ENCODE measurements at regions not wholly inside any gene's neighbourhood (a gene's known extent, or its start where the extent isn't known, plus 50 kb on each side); places are given as distances from the start of the nearest gene placed in this dataset.

- Mint-ChIP-seq H3K27me3 (peaks cover 1% of the 10 kb centered on the region), H3K27ac (no peak overlapping the region), H3K36me3 (peaks cover 2% of the 10 kb centered on the region), H3K4me1 (ENCODE audit: low read depth) (no peaks in the 10 kb centered on the region), H3K4me3 (no peak overlapping the region), H3K9me3 (ENCODE audit: low read depth) (no peaks in the 10 kb centered on the region)
These were observed 148.8 kb upstream of the SGO1 start for GRCh38 chr3:20334842-20335241.

DNA sequence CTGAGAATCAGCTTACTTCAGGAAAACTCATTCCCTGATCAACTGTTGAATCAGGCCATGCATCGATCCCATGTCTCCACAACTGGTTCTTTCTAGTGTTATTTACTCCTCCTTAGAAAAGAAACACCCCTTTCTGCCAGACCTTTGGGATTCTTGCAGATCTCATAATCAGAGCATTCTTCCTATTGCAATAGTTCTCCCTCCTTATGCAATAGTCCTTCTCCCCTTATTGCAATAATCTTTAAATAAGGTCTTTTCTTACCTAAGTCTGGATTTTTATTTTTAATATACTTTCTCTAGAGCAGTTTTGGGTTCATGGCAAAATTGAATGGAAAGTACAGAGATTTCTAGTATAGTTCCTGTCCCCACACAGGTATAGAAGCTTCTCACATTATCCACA, 141.9 kb upstream of the SGO1 start:
- Mint-ChIP-seq H3K4me1 (ENCODE audit: low read depth) (no peaks in the 10 kb centered on the region), H3K27ac (no peak overlapping the region), H3K36me3 (peaks cover 2% of the 10 kb centered on the region), H3K4me3 (no peak overlapping the region), H3K9me3 (ENCODE audit: low read depth) (no peaks in the 10 kb centered on the region), H3K27me3 (peaks cover 1% of the 10 kb centered on the region)

- Mint-ChIP-seq H3K36me3 (no peaks in the 10 kb centered on the region), H3K27ac (no peak overlapping the region), H3K9me3 (ENCODE audit: low read depth) (no peaks in the 10 kb centered on the region), H3K4me3 (no peak overlapping the region), H3K4me1 (ENCODE audit: low read depth) (no peaks in the 10 kb centered on the region), H3K27me3 (peaks cover 1% of the 10 kb centered on the region)
These were observed 140.5 kb upstream of the SGO1 start for GRCh38 chr3:20326541-20326940.

- H3K27ac Mint-ChIP-seq: no peak overlapping the region
These were observed 139.6 kb upstream of the SGO1 start for GRCh38 chr3:20325563-20325962.

GRCh38 chr3:20324664-20325478, 138.9 kb upstream of the SGO1 start:
- H3K27ac Mint-ChIP-seq: no peak overlapping the region
- no peaks in the 10 kb centered on the region for H3K4me1 Mint-ChIP-seq (ENCODE audit: low read depth)
- H3K27me3 Mint-ChIP-seq: no peaks in the 10 kb centered on the region
- no peak overlapping the region for H3K4me3 Mint-ChIP-seq
- no peaks in the 10 kb centered on the region for H3K36me3 Mint-ChIP-seq
- H3K9me3 Mint-ChIP-seq (ENCODE audit: low read depth): no peaks in the 10 kb centered on the region

More at GRCh38 chr3:20325563-20325962, 139.6 kb upstream of the SGO1 start:
- H3K9me3 Mint-ChIP-seq (ENCODE audit: low read depth): no peaks in the 10 kb centered on the region
- H3K27me3 Mint-ChIP-seq: no peaks in the 10 kb centered on the region
- no peaks in the 10 kb centered on the region for H3K4me1 Mint-ChIP-seq (ENCODE audit: low read depth)
- no peak overlapping the region for H3K4me3 Mint-ChIP-seq
- no peaks in the 10 kb centered on the region for H3K36me3 Mint-ChIP-seq

- no peaks in the 10 kb centered on the region for H3K9me3 Mint-ChIP-seq (ENCODE audit: low read depth)
- H3K4me1 Mint-ChIP-seq (ENCODE audit: low read depth): no peaks in the 10 kb centered on the region
- no peaks in the 10 kb centered on the region for H3K36me3 Mint-ChIP-seq
- no peak overlapping the region for H3K27ac Mint-ChIP-seq
- H3K4me3 Mint-ChIP-seq: no peak overlapping the region
- H3K27me3 Mint-ChIP-seq: no peaks in the 10 kb centered on the region
These were observed 137.4 kb upstream of the SGO1 start for GRCh38 chr3:20323307-20323927.

DNA sequence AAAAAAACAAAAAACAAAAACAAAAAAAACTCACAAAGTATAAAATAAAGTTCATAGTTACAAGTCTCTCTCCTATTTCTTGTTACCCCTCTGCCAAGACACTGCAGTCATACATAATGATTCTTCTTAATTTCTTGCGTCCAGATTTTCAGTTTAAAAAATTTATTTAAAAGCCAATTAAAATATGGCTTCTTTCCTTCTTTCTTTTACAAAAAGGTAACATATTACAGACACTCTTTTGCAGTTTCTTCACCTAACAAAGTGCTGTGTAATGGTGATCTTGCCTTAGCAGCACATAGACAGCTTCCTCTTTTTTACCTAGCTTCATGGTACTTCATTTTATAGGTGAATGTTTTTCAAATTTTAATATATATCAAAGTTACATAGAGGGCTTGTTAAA, 136.1 kb upstream of the SGO1 start:
- Mint-ChIP-seq H3K4me1 (ENCODE audit: low read depth) (no peaks in the 10 kb centered on the region), H3K36me3 (no peaks in the 10 kb centered on the region), H3K27ac (no peak overlapping the region), H3K4me3 (no peak overlapping the region), H3K9me3 (ENCODE audit: low read depth) (no peaks in the 10 kb centered on the region), H3K27me3 (no peaks in the 10 kb centered on the region)

GRCh38 chr3:20321391-20322047, 135.5 kb upstream of the SGO1 start:
- Mint-ChIP-seq H3K27ac (no peak overlapping the region), H3K4me3 (no peak overlapping the region), H3K27me3 (no peaks in the 10 kb centered on the region), H3K4me1 (ENCODE audit: low read depth) (no peaks in the 10 kb centered on the region), H3K9me3 (ENCODE audit: low read depth) (no peaks in the 10 kb centered on the region), H3K36me3 (no peaks in the 10 kb centered on the region)

- H3K27ac Mint-ChIP-seq: no peak overlapping the region
- no peaks in the 10 kb centered on the region for H3K27me3 Mint-ChIP-seq
- H3K36me3 Mint-ChIP-seq: no peaks in the 10 kb centered on the region
- no peak overlapping the region for H3K4me3 Mint-ChIP-seq
- no peaks in the 10 kb centered on the region for H3K4me1 Mint-ChIP-seq (ENCODE audit: low read depth)
- H3K9me3 Mint-ChIP-seq (ENCODE audit: low read depth): no peaks in the 10 kb centered on the region
These were observed 134.5 kb upstream of the SGO1 start for GRCh38 chr3:20320489-20320888.

DNA sequence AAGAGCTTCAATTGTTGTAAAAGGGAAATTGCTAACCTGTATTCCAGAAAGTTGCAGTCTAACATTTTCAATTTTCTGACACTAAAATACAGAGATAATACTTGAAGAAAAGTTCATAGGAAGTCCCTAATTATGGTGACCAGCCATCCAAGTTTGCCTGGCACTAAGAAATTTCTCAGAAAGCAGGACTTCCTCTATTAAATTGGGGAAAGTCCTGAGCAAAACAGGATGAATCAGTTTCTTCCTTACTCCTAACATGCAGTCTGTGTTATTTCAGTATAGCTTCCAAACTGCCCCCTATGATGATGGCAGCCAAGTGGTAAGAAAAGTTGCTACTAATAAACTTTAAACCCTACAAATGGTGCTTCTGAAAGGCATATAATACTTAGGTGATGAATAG, 133.5 kb upstream of the SGO1 start:
- no peaks in the 10 kb centered on the region for H3K36me3 Mint-ChIP-seq
- H3K9me3 Mint-ChIP-seq (ENCODE audit: low read depth): no peaks in the 10 kb centered on the region
- no peaks in the 10 kb centered on the region for H3K4me1 Mint-ChIP-seq (ENCODE audit: low read depth)
- no peaks in the 10 kb centered on the region for H3K27me3 Mint-ChIP-seq
- H3K4me3 Mint-ChIP-seq: no peak overlapping the region
- no peak overlapping the region for H3K27ac Mint-ChIP-seq

DNA sequence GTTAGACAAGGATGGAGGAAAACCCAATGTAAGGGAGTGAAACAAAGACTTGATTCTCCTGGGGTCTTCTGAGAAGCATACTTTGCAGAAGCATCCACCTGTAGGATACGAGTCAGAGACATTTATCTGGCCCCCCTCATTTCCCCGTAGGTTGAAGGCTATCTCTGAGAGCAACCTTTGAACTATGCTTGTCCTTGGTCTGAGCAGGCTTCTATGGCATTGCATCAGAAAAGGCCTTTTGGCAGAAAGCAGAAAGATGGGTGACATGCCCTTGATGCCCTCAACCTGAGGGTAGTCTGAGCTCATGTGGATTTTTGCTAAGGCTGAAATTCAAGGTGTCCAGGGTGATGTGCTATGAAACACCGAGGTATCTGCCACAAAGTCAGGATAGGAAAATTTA, 131.6 kb upstream of the SGO1 start:
- Mint-ChIP-seq H3K27ac (no peak overlapping the region), H3K4me1 (ENCODE audit: low read depth) (no peaks in the 10 kb centered on the region)

GRCh38 chr3:20316238-20316637, 130.2 kb upstream of the SGO1 start:
- Mint-ChIP-seq H3K4me1 (ENCODE audit: low read depth) (no peaks in the 10 kb centered on the region), H3K27ac (no peak overlapping the region), H3K9me3 (ENCODE audit: low read depth) (no peaks in the 10 kb centered on the region), H3K4me3 (no peak overlapping the region), H3K36me3 (peaks cover 9% of the 10 kb centered on the region), H3K27me3 (no peaks in the 10 kb centered on the region)

More for the DNA sequence above, 131.6 kb upstream of the SGO1 start:
- no peaks in the 10 kb centered on the region for H3K9me3 Mint-ChIP-seq (ENCODE audit: low read depth)
- peaks cover 6% of the 10 kb centered on the region for H3K36me3 Mint-ChIP-seq
- H3K4me3 Mint-ChIP-seq: no peak overlapping the region
- H3K27me3 Mint-ChIP-seq: no peaks in the 10 kb centered on the region

GRCh38 chr3:20310629-20311028, 124.6 kb upstream of the SGO1 start:
- H3K4me1 Mint-ChIP-seq (ENCODE audit: low read depth): no peaks in the 10 kb centered on the region
- no peak overlapping the region for H3K4me3 Mint-ChIP-seq
- H3K36me3 Mint-ChIP-seq: peaks cover 12% of the 10 kb centered on the region
- H3K27me3 Mint-ChIP-seq: no peaks in the 10 kb centered on the region
- H3K27ac Mint-ChIP-seq: no peak overlapping the region
- no peaks in the 10 kb centered on the region for H3K9me3 Mint-ChIP-seq (ENCODE audit: low read depth)

DNA sequence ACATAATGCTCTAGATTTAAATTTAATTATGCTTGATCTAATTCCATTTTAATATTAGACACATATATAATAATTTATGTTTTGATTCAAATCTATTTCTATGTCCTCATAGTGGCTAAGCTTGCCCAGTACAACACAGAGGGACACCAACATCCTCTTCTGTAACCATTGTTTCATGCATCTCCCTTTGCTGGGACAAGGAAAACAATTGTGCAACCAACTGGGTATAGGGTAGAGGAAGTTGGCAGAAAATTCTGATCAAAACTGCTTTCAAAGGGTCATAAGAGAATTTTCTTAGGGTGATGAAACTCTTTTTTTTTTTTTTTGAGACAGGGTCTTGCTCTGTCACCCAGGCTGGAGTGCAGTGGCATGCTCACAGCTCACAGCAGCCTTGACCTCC, 121.4 kb upstream of the SGO1 start:
- no peaks in the 10 kb centered on the region for H3K4me1 Mint-ChIP-seq (ENCODE audit: low read depth)
- no peaks in the 10 kb centered on the region for H3K27me3 Mint-ChIP-seq
- H3K9me3 Mint-ChIP-seq (ENCODE audit: low read depth): peaks cover 4% of the 10 kb centered on the region

DNA sequence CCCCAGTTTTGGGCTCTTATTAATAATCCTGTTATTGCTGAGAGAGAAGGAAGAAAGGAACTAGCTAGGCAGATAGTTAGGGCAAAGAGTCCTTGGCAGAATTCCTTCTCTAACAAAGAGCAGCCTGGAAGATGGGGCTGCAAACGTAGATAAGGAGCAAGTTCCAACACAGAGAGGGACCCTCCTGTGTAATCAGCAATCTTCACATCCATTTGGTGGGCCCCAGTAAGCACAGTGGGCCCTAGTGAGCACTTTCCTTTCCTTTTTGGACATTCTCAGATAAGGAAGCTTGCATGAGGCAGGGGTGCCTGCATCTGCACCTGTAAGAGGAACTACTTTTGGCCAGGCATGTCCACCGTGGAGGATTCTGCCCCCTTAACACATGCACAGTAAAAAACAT, 119.6 kb upstream of the SGO1 start:
- no peaks in the 10 kb centered on the region for H3K4me1 Mint-ChIP-seq (ENCODE audit: low read depth)
- H3K4me3 Mint-ChIP-seq: no peak overlapping the region
- H3K27ac Mint-ChIP-seq: no peak overlapping the region
- H3K27me3 Mint-ChIP-seq: no peaks in the 10 kb centered on the region
- H3K36me3 Mint-ChIP-seq: peaks cover 8% of the 10 kb centered on the region
- H3K9me3 Mint-ChIP-seq (ENCODE audit: low read depth): peaks cover 4% of the 10 kb centered on the region

More for the DNA sequence above, 121.4 kb upstream of the SGO1 start:
- Mint-ChIP-seq H3K4me3 (no peak overlapping the region), H3K36me3 (peaks cover 8% of the 10 kb centered on the region), H3K27ac (no peak overlapping the region)
